Endothelial cell of umbilical vein (primary cell): ENCODE measurements at regions not wholly inside any gene's neighbourhood (a gene's known extent, or its start where the extent isn't known, plus 50 kb on each side); places are given as distances from the start of the nearest gene placed in this dataset.

Experiments
- CTCF ChIP-seq, 2 donors: IDR thresholded peaks; 1 replicate in 1 of 2; 2 replicates in 1 of 2; pipeline ENCODE4 v1.5.1; 2011; ENCODE audit warnings: low read length in 2 of 2, mild to moderate bottlenecking in 2 of 2, moderate library complexity in 2 of 2, control low read depth in 1 of 2, inconsistent platforms in 1 of 2, low read depth in 1 of 2; ENCODE audit not compliant: insufficient read depth in 1 of 2; ENCODE audit errors: extremely low read depth in 1 of 2
- EZH2 ChIP-seq: IDR thresholded peaks from 2 replicates; pipeline ENCODE4 v1.6.1; 2012; ENCODE audit warnings: borderline replicate concordance, low read depth, mild to moderate bottlenecking, moderate library complexity, low read length, inconsistent platforms; ENCODE audit not compliant: severe bottlenecking
- FOS ChIP-seq: IDR thresholded peaks from 2 replicates; pipeline ENCODE4 v1.6.1; 2011; ENCODE audit warnings: mild to moderate bottlenecking, low read length, moderate library complexity, borderline replicate concordance; ENCODE audit not compliant: insufficient read depth
- GATA2 ChIP-seq: IDR thresholded peaks from 2 replicates; pipeline ENCODE4 v1.7.0; 2011; ENCODE audit warnings: low read depth, mild to moderate bottlenecking, moderate library complexity, mixed read lengths, low read length; ENCODE audit not compliant: insufficient read length, insufficient read depth
- JUN ChIP-seq: IDR thresholded peaks from 2 replicates; pipeline ENCODE4 v1.6.1; 2011; ENCODE audit warnings: borderline replicate concordance, low read depth; ENCODE audit not compliant: insufficient read length, insufficient read depth
- POLR2A ChIP-seq: IDR thresholded peaks from 2 replicates; pipeline ENCODE4 v1.6.1; 2012; ENCODE audit warnings: low read depth, mild to moderate bottlenecking, control low read depth, low read length
- POLR2AphosphoS5 ChIP-seq: IDR thresholded peaks from 2 replicates; pipeline ENCODE4 v1.6.1; 2012; ENCODE audit warnings: low read depth, mild to moderate bottlenecking, control low read depth, low read length, moderate library complexity; ENCODE audit not compliant: insufficient read depth
- TF ChIP-seq, protein P1 (sequence below): IDR thresholded peaks from 2 replicates; pipeline ENCODE4 v1.6.1; 2011; ENCODE audit not compliant: insufficient read depth, insufficient read length

DNA sequence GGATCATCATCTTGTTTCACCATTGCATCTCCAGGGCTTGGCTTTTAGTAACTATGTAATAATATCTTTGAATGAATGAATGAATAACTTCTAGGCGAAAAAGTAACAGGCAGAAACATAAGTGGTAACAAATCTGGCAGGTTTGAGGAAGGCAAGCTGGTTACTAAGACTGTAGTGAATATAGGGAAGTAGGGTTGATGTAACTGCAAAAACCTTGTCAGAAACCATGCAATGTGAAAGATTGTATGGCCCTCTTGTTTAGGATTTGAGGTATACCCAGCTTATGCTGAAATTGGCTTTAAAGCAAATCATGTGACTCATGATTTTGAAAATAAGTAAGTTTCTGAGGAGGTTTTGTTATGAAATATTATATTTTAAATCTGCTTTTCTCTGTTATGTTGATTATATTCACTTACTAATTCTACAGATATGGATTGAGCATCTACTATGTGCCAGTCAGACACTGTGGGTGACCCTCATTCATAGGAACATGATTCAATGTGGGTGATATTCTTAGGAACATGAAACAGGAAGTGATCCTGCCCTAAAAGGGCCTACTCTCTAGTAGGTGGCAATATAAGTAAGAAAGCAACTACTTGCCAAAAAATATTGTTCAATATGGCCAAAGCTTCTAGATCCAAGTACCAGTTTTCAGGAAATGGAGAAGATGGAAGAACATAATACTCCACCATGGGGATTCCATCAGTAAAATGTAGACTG lies 115.5 kb upstream of the CCDC90B start:
- no peak for TF ChIP-seq CTCF (IDR thresholded peaks at IDR 0.05; ENCODE audit: extremely low read depth in 1 of 2, insufficient read depth in 1 of 2, low read depth in 1 of 2, low read length in 2 of 2)
- TF ChIP-seq, protein P1, sequence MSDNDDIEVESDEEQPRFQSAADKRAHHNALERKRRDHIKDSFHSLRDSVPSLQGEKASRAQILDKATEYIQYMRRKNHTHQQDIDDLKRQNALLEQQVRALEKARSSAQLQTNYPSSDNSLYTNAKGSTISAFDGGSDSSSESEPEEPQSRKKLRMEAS = no peak
- TF ChIP-seq POLR2AphosphoS5 = no peak
- TF ChIP-seq EZH2 = no peak
- no peak for TF ChIP-seq POLR2A
- no peak for TF ChIP-seq FOS
- TF ChIP-seq GATA2 = no peak
- no peak for TF ChIP-seq JUN
